Breast epithelium (tissue), 3 donors: ENCODE measurements at regions not wholly inside any gene's neighbourhood (a gene's known extent, or its start where the extent isn't known, plus 50 kb on each side); places are given as distances from the start of the nearest gene placed in this dataset.

Source experiments
- POLR2AphosphoS5 ChIP-seq, 3 donors: sonication (generic); formaldehyde crosslinking; IDR thresholded peaks; one replicate each; pipeline ENCODE4 v1.6.1; 2017; ENCODE audit warnings: antibody characterized with exemption in 3 of 3
- TF ChIP-seq, protein P1 (sequence below), 3 donors: fragments of 450-650 bp; IDR thresholded peaks; one replicate each; pipeline ENCODE4 v1.5.1; 2016 to 2017; ENCODE audit warnings: antibody characterized with exemption in 3 of 3, mild to moderate bottlenecking in 3 of 3, moderate library complexity in 3 of 3

DNA sequence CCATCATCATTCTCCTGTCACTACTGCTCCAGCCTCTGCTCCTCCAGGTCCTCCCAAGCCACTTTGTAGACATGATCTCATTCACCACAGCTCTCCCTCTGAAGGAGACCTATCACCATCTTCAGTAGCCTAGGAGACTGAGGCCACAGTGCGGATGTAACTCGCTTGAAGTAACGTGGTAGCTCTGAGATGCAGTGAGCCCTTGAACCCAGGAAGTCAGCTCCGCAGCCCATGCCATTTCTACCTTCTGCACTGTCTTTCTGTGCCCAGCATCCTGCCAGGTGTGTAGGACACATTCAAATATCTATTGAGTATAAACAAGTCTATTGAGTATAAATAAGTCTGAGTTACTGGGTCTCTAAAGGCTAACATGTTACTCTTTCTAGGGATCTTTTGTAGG, 164.4 kb downstream of the CDH26 start:
- TF ChIP-seq, protein P1, sequence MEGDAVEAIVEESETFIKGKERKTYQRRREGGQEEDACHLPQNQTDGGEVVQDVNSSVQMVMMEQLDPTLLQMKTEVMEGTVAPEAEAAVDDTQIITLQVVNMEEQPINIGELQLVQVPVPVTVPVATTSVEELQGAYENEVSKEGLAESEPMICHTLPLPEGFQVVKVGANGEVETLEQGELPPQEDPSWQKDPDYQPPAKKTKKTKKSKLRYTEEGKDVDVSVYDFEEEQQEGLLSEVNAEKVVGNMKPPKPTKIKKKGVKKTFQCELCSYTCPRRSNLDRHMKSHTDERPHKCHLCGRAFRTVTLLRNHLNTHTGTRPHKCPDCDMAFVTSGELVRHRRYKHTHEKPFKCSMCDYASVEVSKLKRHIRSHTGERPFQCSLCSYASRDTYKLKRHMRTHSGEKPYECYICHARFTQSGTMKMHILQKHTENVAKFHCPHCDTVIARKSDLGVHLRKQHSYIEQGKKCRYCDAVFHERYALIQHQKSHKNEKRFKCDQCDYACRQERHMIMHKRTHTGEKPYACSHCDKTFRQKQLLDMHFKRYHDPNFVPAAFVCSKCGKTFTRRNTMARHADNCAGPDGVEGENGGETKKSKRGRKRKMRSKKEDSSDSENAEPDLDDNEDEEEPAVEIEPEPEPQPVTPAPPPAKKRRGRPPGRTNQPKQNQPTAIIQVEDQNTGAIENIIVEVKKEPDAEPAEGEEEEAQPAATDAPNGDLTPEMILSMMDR (IDR thresholded peaks at IDR 0.05) = no peak
- no peak for TF ChIP-seq POLR2AphosphoS5 (IDR thresholded peaks at IDR 0.05)
